ENCODE measurements at regions not wholly inside any gene's neighbourhood (a gene's known extent, or its start where the extent isn't known, plus 50 kb on each side); places are given as distances from the start of the nearest gene placed in this dataset.

DNA sequence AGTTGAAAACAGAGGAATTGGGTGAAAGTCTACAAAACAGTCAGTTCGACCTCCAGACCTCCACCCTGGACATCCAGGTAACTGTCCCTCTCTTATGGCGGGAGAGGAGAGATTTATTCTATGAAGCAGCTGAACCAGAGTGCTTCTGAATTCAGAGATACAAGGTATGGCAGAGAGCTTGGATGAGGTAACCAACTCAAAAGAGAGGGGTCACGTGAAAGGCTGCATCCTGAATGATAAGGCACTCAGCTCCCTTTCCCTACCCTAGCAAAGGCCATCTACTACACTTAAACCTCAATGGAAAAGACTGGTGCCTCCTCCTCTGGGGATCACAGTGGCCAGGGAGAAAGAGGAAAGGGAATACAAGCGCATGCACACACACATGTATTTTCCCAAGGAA, 88.4 kb upstream of the KCNA3 start:
- H3K9ac ChIP-seq (ENCODE audit: low read depth in 1 of 2, low read length in 2 of 2): no peak overlapping the region
- H3K36me3 ChIP-seq (ENCODE audit: control insufficient read depth in 4 of 4, insufficient read depth in 3 of 4, low read depth in 1 of 4, low read length in 3 of 4): no peaks in the 10 kb centered on the region
- TF ChIP-seq, protein P1, sequence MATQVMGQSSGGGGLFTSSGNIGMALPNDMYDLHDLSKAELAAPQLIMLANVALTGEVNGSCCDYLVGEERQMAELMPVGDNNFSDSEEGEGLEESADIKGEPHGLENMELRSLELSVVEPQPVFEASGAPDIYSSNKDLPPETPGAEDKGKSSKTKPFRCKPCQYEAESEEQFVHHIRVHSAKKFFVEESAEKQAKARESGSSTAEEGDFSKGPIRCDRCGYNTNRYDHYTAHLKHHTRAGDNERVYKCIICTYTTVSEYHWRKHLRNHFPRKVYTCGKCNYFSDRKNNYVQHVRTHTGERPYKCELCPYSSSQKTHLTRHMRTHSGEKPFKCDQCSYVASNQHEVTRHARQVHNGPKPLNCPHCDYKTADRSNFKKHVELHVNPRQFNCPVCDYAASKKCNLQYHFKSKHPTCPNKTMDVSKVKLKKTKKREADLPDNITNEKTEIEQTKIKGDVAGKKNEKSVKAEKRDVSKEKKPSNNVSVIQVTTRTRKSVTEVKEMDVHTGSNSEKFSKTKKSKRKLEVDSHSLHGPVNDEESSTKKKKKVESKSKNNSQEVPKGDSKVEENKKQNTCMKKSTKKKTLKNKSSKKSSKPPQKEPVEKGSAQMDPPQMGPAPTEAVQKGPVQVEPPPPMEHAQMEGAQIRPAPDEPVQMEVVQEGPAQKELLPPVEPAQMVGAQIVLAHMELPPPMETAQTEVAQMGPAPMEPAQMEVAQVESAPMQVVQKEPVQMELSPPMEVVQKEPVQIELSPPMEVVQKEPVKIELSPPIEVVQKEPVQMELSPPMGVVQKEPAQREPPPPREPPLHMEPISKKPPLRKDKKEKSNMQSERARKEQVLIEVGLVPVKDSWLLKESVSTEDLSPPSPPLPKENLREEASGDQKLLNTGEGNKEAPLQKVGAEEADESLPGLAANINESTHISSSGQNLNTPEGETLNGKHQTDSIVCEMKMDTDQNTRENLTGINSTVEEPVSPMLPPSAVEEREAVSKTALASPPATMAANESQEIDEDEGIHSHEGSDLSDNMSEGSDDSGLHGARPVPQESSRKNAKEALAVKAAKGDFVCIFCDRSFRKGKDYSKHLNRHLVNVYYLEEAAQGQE (IDR thresholded peaks at IDR 0.05): no peak
- no peak for TF ChIP-seq RAD21 (IDR thresholded peaks at IDR 0.05)
- TF ChIP-seq, protein P2, sequence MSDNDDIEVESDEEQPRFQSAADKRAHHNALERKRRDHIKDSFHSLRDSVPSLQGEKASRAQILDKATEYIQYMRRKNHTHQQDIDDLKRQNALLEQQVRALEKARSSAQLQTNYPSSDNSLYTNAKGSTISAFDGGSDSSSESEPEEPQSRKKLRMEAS (IDR thresholded peaks at IDR 0.05): no peak
- TF ChIP-seq EGR1 (IDR thresholded peaks at IDR 0.05; ENCODE audit: low read depth in 2 of 2): no peak
- TF ChIP-seq YY1 (IDR thresholded peaks at IDR 0.05): no peak
- no peak for TF ChIP-seq GABPA (IDR thresholded peaks at IDR 0.05 in 1 of 2, conservative IDR thresholded peaks at IDR 0.05 in 1 of 2)
- no peak for TF ChIP-seq SP1 (IDR thresholded peaks at IDR 0.05)
- TF ChIP-seq NR2F2 (IDR thresholded peaks at IDR 0.05): no peak
- TF ChIP-seq HNF4A (conservative IDR thresholded peaks at IDR 0.05): no peak
- H3K4me3 ChIP-seq (ENCODE audit: low read depth in 1 of 3, low read length in 3 of 3): no peak overlapping the region
- no peak for DNase-seq (ENCODE audit: low spot score)
- no peak overlapping the region for H3K27ac ChIP-seq (ENCODE audit: low read depth in 1 of 2, low read length in 2 of 2)
- 60% methylated on average over 4 of the region's 4 CpGs for WGBS
- no peaks in the 10 kb centered on the region for H3K9me3 ChIP-seq (ENCODE audit: control insufficient read depth in 4 of 4, low read length in 3 of 4)
- H3K27me3 ChIP-seq (ENCODE audit: control insufficient read depth in 4 of 4, insufficient read depth in 4 of 4, low read length in 3 of 4): peaks cover 0 to 9% (median under 1%) of the 10 kb centered on the region in 4 donors
- H3K4me1 ChIP-seq (ENCODE audit: control insufficient read depth in 4 of 4, insufficient read depth in 4 of 4, low read length in 3 of 4): no peaks in the 10 kb centered on the region

DNA sequence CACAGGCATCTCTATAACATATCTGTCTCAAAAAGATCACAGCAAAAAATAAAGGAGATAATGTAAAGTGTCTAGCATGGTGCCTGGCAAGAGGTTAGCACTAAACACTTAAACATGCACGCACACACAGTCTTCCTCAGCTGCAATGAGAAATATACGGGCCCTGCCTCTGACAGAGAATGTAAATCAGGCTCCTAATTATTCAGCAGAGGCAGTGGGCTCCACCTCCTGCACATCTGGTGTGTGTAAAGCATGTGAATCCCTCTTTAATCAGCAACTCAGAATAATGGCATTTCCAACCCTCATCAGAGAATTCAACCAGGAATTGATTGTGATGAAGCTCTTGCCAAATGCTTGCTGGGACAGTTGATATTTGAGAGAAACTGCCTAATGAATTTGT, 85.6 kb upstream of the KCNA3 start:
- Histone ChIP-seq H3K4me1 (ENCODE audit: control insufficient read depth in 4 of 4, insufficient read depth in 4 of 4, low read length in 3 of 4) (no peaks in the 10 kb centered on the region), H3K4me3 (ENCODE audit: low read depth in 1 of 3, low read length in 3 of 3) (no peak overlapping the region), H3K9ac (ENCODE audit: low read depth in 1 of 2, low read length in 2 of 2) (no peak overlapping the region), H3K27ac (ENCODE audit: low read depth in 1 of 2, low read length in 2 of 2) (no peak overlapping the region), H3K36me3 (ENCODE audit: control insufficient read depth in 4 of 4, insufficient read depth in 3 of 4, low read depth in 1 of 4, low read length in 3 of 4) (no peaks in the 10 kb centered on the region), H3K9me3 (ENCODE audit: control insufficient read depth in 4 of 4, low read length in 3 of 4) (no peaks in the 10 kb centered on the region), H3K27me3 (ENCODE audit: control insufficient read depth in 4 of 4, insufficient read depth in 4 of 4, low read length in 3 of 4) (peaks cover 0 to 11% (median 2%) of the 10 kb centered on the region in 4 donors)
- 54% methylated on average over 2 of the region's 2 CpGs for WGBS
- no peak for DNase-seq (ENCODE audit: low spot score)
- TF ChIP-seq RAD21 (IDR thresholded peaks at IDR 0.05) (no peak), NR2F2 (IDR thresholded peaks at IDR 0.05) (no peak), TAF1 (conservative IDR thresholded peaks at IDR 0.05) (no peak), SP1 (IDR thresholded peaks at IDR 0.05) (no peak), HNF4A (conservative IDR thresholded peaks at IDR 0.05) (no peak)
- TF ChIP-seq, protein P2 (IDR thresholded peaks at IDR 0.05): no peak

DNA sequence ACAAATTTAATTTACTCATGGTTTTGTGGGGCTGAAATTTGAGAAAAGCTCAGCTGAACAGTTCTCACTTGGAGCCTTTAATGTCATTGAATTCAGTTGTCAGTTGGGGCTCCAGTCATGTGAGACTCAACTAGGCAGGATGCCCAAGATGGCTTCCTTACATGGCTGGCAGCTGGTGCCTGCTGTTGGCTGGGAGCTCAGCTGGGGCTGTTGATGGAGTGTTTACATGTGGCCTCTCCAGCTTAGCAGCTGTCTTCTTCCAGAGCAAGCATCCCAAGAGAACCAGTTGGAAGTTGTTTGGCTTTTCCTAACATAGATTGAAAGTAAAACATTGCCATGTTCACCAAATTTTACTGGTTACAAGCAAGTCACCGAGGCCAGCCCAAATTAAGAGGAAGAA, 81.8 kb upstream of the KCNA3 start:
- H3K9me3 ChIP-seq (ENCODE audit: control insufficient read depth in 4 of 4, low read length in 3 of 4): no peaks in the 10 kb centered on the region
- WGBS: 73% methylated on average over 1 of the region's 1 CpG
- H3K27ac ChIP-seq (ENCODE audit: low read depth in 1 of 2, low read length in 2 of 2): no peak overlapping the region
- DNase-seq (ENCODE audit: low spot score): no peak
- no peaks in the 10 kb centered on the region for H3K4me1 ChIP-seq (ENCODE audit: control insufficient read depth in 4 of 4, insufficient read depth in 4 of 4, low read length in 3 of 4)
- TF ChIP-seq, protein P3, sequence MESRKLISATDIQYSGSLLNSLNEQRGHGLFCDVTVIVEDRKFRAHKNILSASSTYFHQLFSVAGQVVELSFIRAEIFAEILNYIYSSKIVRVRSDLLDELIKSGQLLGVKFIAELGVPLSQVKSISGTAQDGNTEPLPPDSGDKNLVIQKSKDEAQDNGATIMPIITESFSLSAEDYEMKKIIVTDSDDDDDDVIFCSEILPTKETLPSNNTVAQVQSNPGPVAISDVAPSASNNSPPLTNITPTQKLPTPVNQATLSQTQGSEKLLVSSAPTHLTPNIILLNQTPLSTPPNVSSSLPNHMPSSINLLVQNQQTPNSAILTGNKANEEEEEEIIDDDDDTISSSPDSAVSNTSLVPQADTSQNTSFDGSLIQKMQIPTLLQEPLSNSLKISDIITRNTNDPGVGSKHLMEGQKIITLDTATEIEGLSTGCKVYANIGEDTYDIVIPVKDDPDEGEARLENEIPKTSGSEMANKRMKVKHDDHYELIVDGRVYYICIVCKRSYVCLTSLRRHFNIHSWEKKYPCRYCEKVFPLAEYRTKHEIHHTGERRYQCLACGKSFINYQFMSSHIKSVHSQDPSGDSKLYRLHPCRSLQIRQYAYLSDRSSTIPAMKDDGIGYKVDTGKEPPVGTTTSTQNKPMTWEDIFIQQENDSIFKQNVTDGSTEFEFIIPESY (IDR thresholded peaks at IDR 0.05): no peak
- TF ChIP-seq, protein P4, sequence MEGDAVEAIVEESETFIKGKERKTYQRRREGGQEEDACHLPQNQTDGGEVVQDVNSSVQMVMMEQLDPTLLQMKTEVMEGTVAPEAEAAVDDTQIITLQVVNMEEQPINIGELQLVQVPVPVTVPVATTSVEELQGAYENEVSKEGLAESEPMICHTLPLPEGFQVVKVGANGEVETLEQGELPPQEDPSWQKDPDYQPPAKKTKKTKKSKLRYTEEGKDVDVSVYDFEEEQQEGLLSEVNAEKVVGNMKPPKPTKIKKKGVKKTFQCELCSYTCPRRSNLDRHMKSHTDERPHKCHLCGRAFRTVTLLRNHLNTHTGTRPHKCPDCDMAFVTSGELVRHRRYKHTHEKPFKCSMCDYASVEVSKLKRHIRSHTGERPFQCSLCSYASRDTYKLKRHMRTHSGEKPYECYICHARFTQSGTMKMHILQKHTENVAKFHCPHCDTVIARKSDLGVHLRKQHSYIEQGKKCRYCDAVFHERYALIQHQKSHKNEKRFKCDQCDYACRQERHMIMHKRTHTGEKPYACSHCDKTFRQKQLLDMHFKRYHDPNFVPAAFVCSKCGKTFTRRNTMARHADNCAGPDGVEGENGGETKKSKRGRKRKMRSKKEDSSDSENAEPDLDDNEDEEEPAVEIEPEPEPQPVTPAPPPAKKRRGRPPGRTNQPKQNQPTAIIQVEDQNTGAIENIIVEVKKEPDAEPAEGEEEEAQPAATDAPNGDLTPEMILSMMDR (IDR thresholded peaks at IDR 0.05; ENCODE audit: low read depth, low read length, missing input control): no peak
- TF ChIP-seq SP1 (IDR thresholded peaks at IDR 0.05) (no peak), FOXA2 (IDR thresholded peaks at IDR 0.05) (no peak), RXRA (IDR thresholded peaks at IDR 0.05) (no peak)
- H3K36me3 ChIP-seq (ENCODE audit: control insufficient read depth in 4 of 4, insufficient read depth in 3 of 4, low read depth in 1 of 4, low read length in 3 of 4): no peaks in the 10 kb centered on the region
- no peak overlapping the region for H3K4me3 ChIP-seq (ENCODE audit: low read depth in 1 of 3, low read length in 3 of 3)
- peaks cover 0 to 16% (median 2%) of the 10 kb centered on the region in 4 donors for H3K27me3 ChIP-seq (ENCODE audit: control insufficient read depth in 4 of 4, insufficient read depth in 4 of 4, low read length in 3 of 4)
- H3K9ac ChIP-seq (ENCODE audit: low read depth in 1 of 2, low read length in 2 of 2): no peak overlapping the region

All from liver (tissue), 8 donors.